NCI-H2196 treated with DMSO at 0.1 percent for 48 hours (cell line): ENCODE measurements at regions not wholly inside any gene's neighbourhood (a gene's known extent, or its start where the extent isn't known, plus 50 kb on each side); places are given as distances from the start of the nearest gene placed in this dataset.
"Not testable (repeated sequence)": the region's sequence is repeated elsewhere in the genome, so short reads cannot be mapped to it uniquely, and the experiment has no call there.

Source experiments
- DNase-seq: peaks from one replicate; lab custom pipeline; 2025; ENCODE audit not compliant: unreplicated experiment; lab: John Stamatoyannopoulos, UW

GRCh38 chr12:111274777-111275176 lies 94.1 kb downstream of the PHETA1 start:
- no peak for DNase-seq

GRCh38 chr12:111271674-111272418 lies 97.0 kb downstream of the PHETA1 start:
- no peak for DNase-seq

- DNase-seq, result no peak
Observed at GRCh38 chr12:111270774-111271173, 98.1 kb downstream of the PHETA1 start.

- DNase-seq, result no peak
Observed at GRCh38 chr12:111270239-111270638, 98.7 kb downstream of the PHETA1 start.

- DNase-seq, result no peak
Observed at GRCh38 chr12:111269718-111270117, 99.2 kb downstream of the PHETA1 start.

GRCh38 chr12:111268738-111269572 lies 99.9 kb downstream of the PHETA1 start:
- DNase-seq, result no peak

- no peak for DNase-seq
Observed at GRCh38 chr12:111267144-111267543, 101.8 kb downstream of the PHETA1 start.

- no peak for DNase-seq
Observed at GRCh38 chr12:111261911-111262676, 106.8 kb downstream of the PHETA1 start.

- no peak for DNase-seq
Observed at GRCh38 chr12:111260732-111261131, 108.2 kb downstream of the PHETA1 start.

GRCh38 chr12:111259231-111259630 lies 109.7 kb downstream of the PHETA1 start:
- DNase-seq, result no peak

GRCh38 chr12:111258081-111258480 lies 110.8 kb downstream of the PHETA1 start:
- DNase-seq, result not testable (repeated sequence)

GRCh38 chr12:111257435-111257902 lies 111.4 kb downstream of the PHETA1 start:
- DNase-seq, result no peak

GRCh38 chr12:111256629-111257434 lies 112.1 kb downstream of the PHETA1 start:
- no peak for DNase-seq

- DNase-seq, result no peak
Observed at GRCh38 chr12:111255261-111255660, 113.6 kb downstream of the PHETA1 start.

GRCh38 chr12:111254106-111254505 lies 114.8 kb downstream of the PHETA1 start:
- DNase-seq, result no peak

GRCh38 chr12:111253213-111253612 lies 115.7 kb downstream of the PHETA1 start:
- no peak for DNase-seq

- no peak for DNase-seq
Observed at GRCh38 chr12:111251787-111252186, 117.1 kb downstream of the PHETA1 start.

GRCh38 chr12:111251058-111251730 lies 117.7 kb downstream of the PHETA1 start:
- DNase-seq, result no peak

GRCh38 chr12:111250251-111250881 lies 118.5 kb downstream of the PHETA1 start:
- no peak for DNase-seq

GRCh38 chr12:111249757-111250156 lies 119.1 kb downstream of the PHETA1 start:
- no peak for DNase-seq
